ENCODE measurements at regions not wholly inside any gene's neighbourhood (a gene's known extent, or its start where the extent isn't known, plus 50 kb on each side); places are given as distances from the start of the nearest gene placed in this dataset.
"Not testable (repeated sequence)": the region's sequence is repeated elsewhere in the genome, so short reads cannot be mapped to it uniquely, and the experiment has no call there.

DNA sequence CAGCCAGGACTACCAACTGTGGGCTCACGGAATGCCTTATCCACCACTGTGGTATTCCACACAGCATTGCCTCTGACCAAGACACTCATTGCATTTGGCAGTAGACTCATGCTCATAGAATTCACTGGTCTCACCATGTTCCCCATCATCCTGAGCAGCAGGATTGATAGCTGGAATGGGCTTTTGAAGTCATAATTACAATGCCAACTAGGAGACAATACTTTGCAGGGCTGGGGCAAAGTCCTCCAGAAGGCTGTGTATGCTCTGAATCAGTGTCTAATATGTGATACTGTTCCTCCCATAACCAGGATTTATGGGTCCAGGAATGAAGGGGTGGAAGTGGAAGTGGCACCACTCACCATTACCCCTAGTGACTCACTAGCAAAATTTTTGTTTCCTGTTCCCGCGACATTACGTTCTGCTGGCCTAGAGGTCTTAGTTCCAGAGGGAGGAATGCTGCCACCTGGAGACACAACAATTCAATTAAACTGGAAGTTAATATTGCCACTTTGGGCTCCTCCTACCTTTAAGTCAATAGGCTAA lies 58.6 kb upstream of the CCDC80 start:
- Histone ChIP-seq H3K4me3 (no peak overlapping the region), H3K27me3 (no peaks in the 10 kb centered on the region), H3K4me1 (no peaks in the 10 kb centered on the region), H3K27ac (no peak overlapping the region), H3K9me3 (no peaks in the 10 kb centered on the region), H3K36me3 (no peaks in the 10 kb centered on the region)
- TF ChIP-seq, protein P1, sequence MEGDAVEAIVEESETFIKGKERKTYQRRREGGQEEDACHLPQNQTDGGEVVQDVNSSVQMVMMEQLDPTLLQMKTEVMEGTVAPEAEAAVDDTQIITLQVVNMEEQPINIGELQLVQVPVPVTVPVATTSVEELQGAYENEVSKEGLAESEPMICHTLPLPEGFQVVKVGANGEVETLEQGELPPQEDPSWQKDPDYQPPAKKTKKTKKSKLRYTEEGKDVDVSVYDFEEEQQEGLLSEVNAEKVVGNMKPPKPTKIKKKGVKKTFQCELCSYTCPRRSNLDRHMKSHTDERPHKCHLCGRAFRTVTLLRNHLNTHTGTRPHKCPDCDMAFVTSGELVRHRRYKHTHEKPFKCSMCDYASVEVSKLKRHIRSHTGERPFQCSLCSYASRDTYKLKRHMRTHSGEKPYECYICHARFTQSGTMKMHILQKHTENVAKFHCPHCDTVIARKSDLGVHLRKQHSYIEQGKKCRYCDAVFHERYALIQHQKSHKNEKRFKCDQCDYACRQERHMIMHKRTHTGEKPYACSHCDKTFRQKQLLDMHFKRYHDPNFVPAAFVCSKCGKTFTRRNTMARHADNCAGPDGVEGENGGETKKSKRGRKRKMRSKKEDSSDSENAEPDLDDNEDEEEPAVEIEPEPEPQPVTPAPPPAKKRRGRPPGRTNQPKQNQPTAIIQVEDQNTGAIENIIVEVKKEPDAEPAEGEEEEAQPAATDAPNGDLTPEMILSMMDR (IDR thresholded peaks at IDR 0.05), result peak in 1 of 2 donors; percentile 12
- intact Hi-C loops (cut with DNase I), result no loop called here
- DNase-seq, result no peak
- peak; percentile 40 for ATAC-seq

DNA sequence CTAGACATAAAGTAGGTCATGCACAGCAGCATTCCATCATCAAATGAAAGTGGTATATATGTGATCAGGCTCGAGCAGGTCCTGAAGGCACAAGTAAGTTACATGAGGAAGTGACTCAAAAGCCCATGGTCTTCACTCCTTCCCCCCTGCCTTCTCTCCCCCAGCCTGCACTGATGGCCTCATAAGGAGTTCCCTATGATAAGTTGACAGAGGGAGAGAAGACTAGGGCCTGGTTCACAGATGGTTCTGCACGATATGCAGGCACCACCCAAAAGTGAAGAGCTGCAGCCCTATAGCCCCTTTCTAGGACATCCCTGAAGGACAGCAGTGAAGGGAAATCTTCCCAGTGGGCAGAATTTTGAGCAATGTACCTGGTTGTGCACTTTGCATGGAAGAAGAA lies 57.5 kb upstream of the CCDC80 start:
- ATAC-seq; H3K27ac ChIP-seq; H3K27me3 ChIP-seq; H3K36me3 ChIP-seq; intact Hi-C loops (cut with DNase I); H3K4me3 ChIP-seq; H3K9me3 ChIP-seq; H3K4me1 ChIP-seq; DNase-seq: not testable (repeated sequence)

DNA sequence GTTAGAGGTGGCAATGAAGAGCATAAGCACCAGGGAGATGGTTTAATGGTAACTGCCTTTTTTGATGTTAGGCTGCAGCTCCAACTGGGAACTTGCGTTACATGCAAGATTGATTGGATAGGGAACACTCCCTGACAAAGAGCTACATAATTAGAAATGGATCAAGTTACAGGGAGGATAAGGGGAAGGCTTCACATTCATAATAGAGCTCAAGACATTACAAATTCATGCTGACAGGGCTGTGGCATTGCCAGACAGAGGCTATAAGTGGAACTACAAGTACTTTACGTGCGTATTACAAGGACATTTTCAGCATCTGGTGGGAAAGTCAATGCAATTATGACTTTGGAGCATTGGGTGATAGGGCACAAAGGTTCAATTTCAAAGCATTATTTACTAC lies 55.3 kb upstream of the CCDC80 start:
- H3K4me3 ChIP-seq; H3K27ac ChIP-seq; H3K9me3 ChIP-seq; H3K27me3 ChIP-seq; H3K36me3 ChIP-seq; ATAC-seq; H3K4me1 ChIP-seq; DNase-seq; intact Hi-C loops (cut with DNase I): not testable (repeated sequence)

DNA sequence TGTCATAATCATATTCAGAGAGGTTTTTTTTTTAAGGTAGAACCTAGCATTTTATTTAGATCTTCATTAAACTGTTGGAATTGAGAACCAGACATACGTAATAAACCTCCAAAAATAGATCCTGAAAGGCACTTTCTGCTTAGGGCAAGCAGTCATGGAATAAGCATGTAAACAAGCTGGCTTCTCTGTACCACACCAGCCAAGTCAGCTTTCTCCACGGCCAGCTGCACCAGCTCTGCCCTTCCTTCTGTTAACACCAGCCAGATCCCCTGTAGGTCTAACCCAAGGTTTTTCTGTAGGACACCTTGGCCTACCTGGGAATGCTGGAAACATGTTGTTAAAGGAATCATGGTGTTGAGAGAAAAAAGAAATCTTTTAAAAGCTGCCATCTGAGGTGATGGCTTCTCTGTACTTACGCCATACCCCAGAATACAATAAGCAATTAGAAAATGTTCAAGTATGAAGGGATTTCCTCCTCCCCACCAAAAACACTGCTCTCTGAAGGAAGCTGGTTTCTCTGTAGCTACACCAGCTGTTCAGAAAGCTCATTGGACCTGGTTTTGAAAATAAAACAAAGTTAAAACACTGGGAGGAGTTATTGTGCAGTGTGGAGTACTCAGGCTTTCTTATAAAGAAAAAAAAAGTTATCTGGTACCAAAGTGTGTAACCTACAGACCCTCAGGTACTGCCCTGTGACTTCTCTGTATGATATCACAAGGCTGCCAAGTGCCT lies 54.6 kb upstream of the CCDC80 start:
- H3K4me1 ChIP-seq; H3K4me3 ChIP-seq; H3K27me3 ChIP-seq; intact Hi-C loops (cut with DNase I); DNase-seq; H3K9me3 ChIP-seq; H3K27ac ChIP-seq; H3K36me3 ChIP-seq: not testable (repeated sequence)
- peak; percentile 56 for ATAC-seq

DNA sequence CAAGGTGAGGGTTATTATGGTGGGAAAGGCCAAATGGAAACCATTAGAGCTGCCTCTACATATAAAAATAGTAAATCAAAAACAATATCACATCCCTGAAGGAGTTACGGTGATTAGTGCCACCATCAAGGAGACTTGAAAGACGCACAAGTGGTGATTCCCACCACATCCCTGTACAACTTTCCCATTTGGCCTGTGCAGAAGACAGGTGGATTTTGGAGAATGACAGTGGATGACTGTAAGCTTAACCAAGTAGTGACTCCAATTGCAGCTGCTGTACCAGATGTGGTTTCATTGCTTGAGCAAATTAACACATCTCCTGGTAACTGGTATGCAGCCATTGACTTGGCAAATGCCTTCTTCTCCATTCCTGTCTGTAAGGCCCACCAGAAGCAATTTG lies 54.0 kb upstream of the CCDC80 start:
- intact Hi-C loops (cut with DNase I); DNase-seq; H3K27me3 ChIP-seq; H3K27ac ChIP-seq; ATAC-seq; H3K36me3 ChIP-seq; H3K4me3 ChIP-seq; H3K9me3 ChIP-seq; H3K4me1 ChIP-seq: not testable (repeated sequence)

DNA sequence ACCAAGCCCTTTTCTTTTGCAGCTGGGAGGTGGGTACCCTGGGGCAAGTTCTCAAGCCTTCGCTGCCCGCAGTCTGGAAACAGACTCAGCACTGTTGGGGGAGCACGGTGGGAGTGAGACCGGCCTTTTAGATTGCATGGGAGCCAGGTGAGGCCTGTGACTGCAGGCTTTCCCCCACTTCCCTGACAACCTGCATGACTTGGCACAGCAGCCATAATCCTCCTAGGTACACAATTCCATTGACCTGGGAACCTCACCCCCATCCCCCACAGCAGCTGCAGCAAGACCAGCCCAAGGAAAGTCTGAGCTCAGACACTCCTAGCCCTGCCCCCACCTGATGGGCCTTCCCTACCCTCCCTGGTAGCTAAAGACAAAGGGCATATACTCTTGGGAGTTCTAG lies 52.2 kb upstream of the CCDC80 start:
- Histone ChIP-seq H3K27me3 (no peaks in the 10 kb centered on the region), H3K36me3 (no peaks in the 10 kb centered on the region), H3K4me3 (no peak overlapping the region), H3K27ac (no peak overlapping the region), H3K9me3 (no peaks in the 10 kb centered on the region), H3K4me1 (no peaks in the 10 kb centered on the region)
- no peak for ATAC-seq
- DNase-seq, result no peak
- intact Hi-C loops (cut with DNase I), result no loop called here
- TF ChIP-seq, protein P1 (IDR thresholded peaks at IDR 0.05), result no peak

Measured in left lung (tissue), 4 donors.